Cardiac muscle cell (in vitro differentiated cells and primary cell): ENCODE measurements at regions not wholly inside any gene's neighbourhood (a gene's known extent, or its start where the extent isn't known, plus 50 kb on each side); places are given as distances from the start of the nearest gene placed in this dataset.

Experiments
- DNase-seq, 2 donors: peaks; one replicate each; pipeline versions ENCODE4 v3.0.0 to v3.0.0-alpha.2; 2010 to 2017; ENCODE audit warnings: low read depth in 1 of 2, low spot score in 1 of 2
- H3K27ac ChIP-seq: fragments of 200-600 bp; sonication (generic); 2 replicates; pipeline ENCODE4 v1.5.1; 2016
- H3K27me3 ChIP-seq: fragments of 200-600 bp; sonication (generic); 2 replicates; pipeline ENCODE4 v1.6.0; 2016; ENCODE audit warnings: control low read depth
- H3K36me3 ChIP-seq: fragments of 200-600 bp; sonication (generic); 2 replicates; pipeline ENCODE4 v1.5.1; 2016; ENCODE audit warnings: control low read depth
- H3K4me1 ChIP-seq: fragments of 200-600 bp; sonication (generic); 2 replicates; pipeline ENCODE4 v1.8.1; 2017; ENCODE audit warnings: low read depth, mild to moderate bottlenecking, mixed run types
- H3K4me3 ChIP-seq: fragments of 200-600 bp; sonication (generic); 2 replicates; pipeline ENCODE4 v1.5.1; 2016; ENCODE audit warnings: mild to moderate bottlenecking
- H3K9me3 ChIP-seq: fragments of 200-600 bp; sonication (generic); 2 replicates; pipeline ENCODE4 v1.5.1; 2017; ENCODE audit warnings: low read depth, mild to moderate bottlenecking, control low read depth
- CTCF ChIP-seq: IDR thresholded peaks from 2 replicates; pipeline ENCODE4 v1.5.1; 2012; ENCODE audit warnings: low read depth, mild to moderate bottlenecking, low read length

- Histone ChIP-seq H3K4me3 (no peak overlapping the region), H3K9me3 (no peaks in the 10 kb centered on the region), H3K27ac (no peak overlapping the region), H3K27me3 (no peaks in the 10 kb centered on the region), H3K4me1 (peaks cover 17% of the 10 kb centered on the region), H3K36me3 (no peaks in the 10 kb centered on the region)
- no peak for DNase-seq
- no peak for TF ChIP-seq CTCF
Observed at GRCh38 chr3:8298021-8298954, 203.3 kb upstream of the LMCD1 start.

- no peaks in the 10 kb centered on the region for H3K27me3 ChIP-seq
- no peaks in the 10 kb centered on the region for H3K9me3 ChIP-seq
- peak; percentile 67 to 74 for DNase-seq
- peak; percentile 78 for TF ChIP-seq CTCF
- peaks cover 8% of the 10 kb centered on the region for H3K4me1 ChIP-seq
- H3K27ac ChIP-seq: no peak overlapping the region
- no peak overlapping the region for H3K4me3 ChIP-seq
- no peaks in the 10 kb centered on the region for H3K36me3 ChIP-seq
Observed at GRCh38 chr3:8301977-8302735, 199.5 kb upstream of the LMCD1 start.

GRCh38 chr3:8303466-8303865 is 198.2 kb upstream of the LMCD1 start:
- no peak for DNase-seq
- peaks cover under 1% of the 10 kb centered on the region for H3K4me1 ChIP-seq
- no peaks in the 10 kb centered on the region for H3K36me3 ChIP-seq
- H3K9me3 ChIP-seq: no peaks in the 10 kb centered on the region
- H3K4me3 ChIP-seq: no peak overlapping the region
- no peaks in the 10 kb centered on the region for H3K27me3 ChIP-seq
- TF ChIP-seq CTCF: no peak
- no peak overlapping the region for H3K27ac ChIP-seq

- H3K4me3 ChIP-seq: no peak overlapping the region
- TF ChIP-seq CTCF: no peak
- no peaks in the 10 kb centered on the region for H3K36me3 ChIP-seq
- no peak for DNase-seq
- H3K27ac ChIP-seq: no peak overlapping the region
- no peaks in the 10 kb centered on the region for H3K27me3 ChIP-seq
- H3K9me3 ChIP-seq: no peaks in the 10 kb centered on the region
- H3K4me1 ChIP-seq: no peaks in the 10 kb centered on the region
Observed at GRCh38 chr3:8305371-8305770, 196.3 kb upstream of the LMCD1 start.

- TF ChIP-seq CTCF: no peak
- Histone ChIP-seq H3K27ac (no peak overlapping the region), H3K4me1 (no peaks in the 10 kb centered on the region), H3K9me3 (no peaks in the 10 kb centered on the region), H3K27me3 (no peaks in the 10 kb centered on the region), H3K4me3 (no peak overlapping the region), H3K36me3 (no peaks in the 10 kb centered on the region)
- DNase-seq: no peak
Observed at GRCh38 chr3:8307545-8308110, 194.0 kb upstream of the LMCD1 start.
